ENCODE measurements at regions not wholly inside any gene's neighbourhood (a gene's known extent, or its start where the extent isn't known, plus 50 kb on each side); places are given as distances from the start of the nearest gene placed in this dataset.

DNA sequence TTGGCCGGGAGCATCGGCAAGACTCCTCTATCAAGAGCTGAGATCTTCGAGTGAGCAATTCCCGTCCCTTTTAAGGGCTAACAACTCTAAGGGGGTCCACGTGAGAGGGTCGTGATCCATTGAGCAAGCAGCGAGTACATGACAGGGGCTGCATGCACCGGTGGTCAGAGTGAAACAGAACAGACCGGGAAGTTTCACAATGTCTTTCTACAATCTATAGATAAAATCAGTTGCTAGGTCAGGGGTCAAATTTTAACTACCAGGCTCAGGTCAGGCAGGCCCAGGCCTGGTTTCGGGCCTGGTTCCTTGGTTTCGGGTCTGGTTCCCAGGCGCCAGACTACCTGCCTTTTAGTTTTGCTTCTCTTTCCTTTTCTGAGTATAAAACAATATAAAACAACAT lies 160.1 kb downstream of the PTCHD1 start:
- no peaks in the 10 kb centered on the region for H3K4me1 ChIP-seq (ENCODE audit: control insufficient read depth in 1 of 2, insufficient read depth in 2 of 2, low read length in 2 of 2)
- H3K79me2 ChIP-seq (ENCODE audit: insufficient read depth, low read length): no peaks in the 10 kb centered on the region
- no peak overlapping the region for H3K27ac Mint-ChIP-seq
- no peaks in the 10 kb centered on the region for H3K36me3 ChIP-seq (replicated peaks in 1 of 2; ENCODE audit: control insufficient read depth in 1 of 2, insufficient read depth in 2 of 2, low read length in 2 of 2)
- no peak overlapping the region for H3K27ac ChIP-seq (ENCODE audit: low read depth in 1 of 2, low read length in 2 of 2)
- H3K9me3 ChIP-seq (replicated peaks in 1 of 2; ENCODE audit: control insufficient read depth in 1 of 2, insufficient read depth in 1 of 2, low read length in 2 of 2): no peaks in the 10 kb centered on the region
- no peak overlapping the region for H3K4me2 ChIP-seq (replicated peaks; ENCODE audit: extremely low read depth, low read length, poor library complexity, severe bottlenecking)
- no peaks in the 10 kb centered on the region for H4K20me1 ChIP-seq (ENCODE audit: insufficient read depth, low read length)
- WGBS (ENCODE audit: insufficient coverage): 100% methylated on average over 1 of the region's 12 CpGs
- TF ChIP-seq, protein P1, sequence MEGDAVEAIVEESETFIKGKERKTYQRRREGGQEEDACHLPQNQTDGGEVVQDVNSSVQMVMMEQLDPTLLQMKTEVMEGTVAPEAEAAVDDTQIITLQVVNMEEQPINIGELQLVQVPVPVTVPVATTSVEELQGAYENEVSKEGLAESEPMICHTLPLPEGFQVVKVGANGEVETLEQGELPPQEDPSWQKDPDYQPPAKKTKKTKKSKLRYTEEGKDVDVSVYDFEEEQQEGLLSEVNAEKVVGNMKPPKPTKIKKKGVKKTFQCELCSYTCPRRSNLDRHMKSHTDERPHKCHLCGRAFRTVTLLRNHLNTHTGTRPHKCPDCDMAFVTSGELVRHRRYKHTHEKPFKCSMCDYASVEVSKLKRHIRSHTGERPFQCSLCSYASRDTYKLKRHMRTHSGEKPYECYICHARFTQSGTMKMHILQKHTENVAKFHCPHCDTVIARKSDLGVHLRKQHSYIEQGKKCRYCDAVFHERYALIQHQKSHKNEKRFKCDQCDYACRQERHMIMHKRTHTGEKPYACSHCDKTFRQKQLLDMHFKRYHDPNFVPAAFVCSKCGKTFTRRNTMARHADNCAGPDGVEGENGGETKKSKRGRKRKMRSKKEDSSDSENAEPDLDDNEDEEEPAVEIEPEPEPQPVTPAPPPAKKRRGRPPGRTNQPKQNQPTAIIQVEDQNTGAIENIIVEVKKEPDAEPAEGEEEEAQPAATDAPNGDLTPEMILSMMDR (IDR thresholded peaks at IDR 0.05): no peak
- intact Hi-C loops (cut with micrococcal nuclease): no loop called here
- H3K4me3 ChIP-seq (replicated peaks in 1 of 3; ENCODE audit: low read depth in 2 of 3, low read length in 3 of 3): no peak overlapping the region
- H3K27me3 Mint-ChIP-seq (ENCODE audit: low read depth in 3 of 3): peaks cover 0 to 3% (median 1%) of the 10 kb centered on the region in 3 donors
- peaks cover 2% of the 10 kb centered on the region for H3K4me1 Mint-ChIP-seq
- H3K4me3 Mint-ChIP-seq: no peak overlapping the region
- H3K36me3 Mint-ChIP-seq: no peaks in the 10 kb centered on the region
- no peak for DNase-seq
- no peak overlapping the region for H3K9ac ChIP-seq (ENCODE audit: insufficient read depth, low read length, poor library complexity, severe bottlenecking)
- H3K9me3 Mint-ChIP-seq: peaks cover 0 to 8% (median 3%) of the 10 kb centered on the region in 7 donors
- no peaks in the 10 kb centered on the region for H3K27me3 ChIP-seq (ENCODE audit: control insufficient read depth in 2 of 2, insufficient read depth in 2 of 2, low read length in 2 of 2)
- no peak overlapping the region for H2AFZ ChIP-seq (ENCODE audit: insufficient read depth, low read depth, low read length, poor library complexity, severe bottlenecking)

DNA sequence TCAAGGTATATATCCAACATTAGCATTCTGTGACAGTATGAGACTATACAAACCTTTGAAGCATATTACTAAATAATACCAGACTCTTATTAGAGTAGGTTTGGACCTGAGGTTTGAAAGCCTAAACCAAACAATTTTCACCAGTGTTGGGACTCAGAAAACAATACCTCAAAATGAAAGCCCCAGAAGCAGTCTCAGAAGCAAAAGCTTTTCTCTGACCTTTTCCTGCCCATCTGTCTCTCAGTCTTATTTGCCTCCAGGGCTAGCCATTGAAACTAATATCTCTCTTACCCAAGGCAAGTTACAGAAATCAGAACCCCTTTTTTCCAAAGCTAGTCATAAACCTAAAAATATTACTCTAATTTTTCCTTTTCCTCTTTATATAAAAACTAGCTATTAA lies 163.3 kb downstream of the PTCHD1 start:
- Mint-ChIP-seq H3K27me3 (ENCODE audit: low read depth in 3 of 3) (peaks cover 0 to 3% (median 1%) of the 10 kb centered on the region in 3 donors), H3K4me3 (no peak overlapping the region), H3K4me1 (peaks cover 2% of the 10 kb centered on the region), H3K27ac (peak overlapping the region in 1 of 7 donors; percentile 3), H3K9me3 (peaks cover 0 to 4% (median 3%) of the 10 kb centered on the region in 7 donors), H3K36me3 (no peaks in the 10 kb centered on the region)
- H3K9ac ChIP-seq (ENCODE audit: insufficient read depth, low read length, poor library complexity, severe bottlenecking): no peak overlapping the region
- H3K27me3 ChIP-seq (ENCODE audit: control insufficient read depth in 2 of 2, insufficient read depth in 2 of 2, low read length in 2 of 2): no peaks in the 10 kb centered on the region
- intact Hi-C loops (cut with micrococcal nuclease): no loop called here
- H3K36me3 ChIP-seq (replicated peaks in 1 of 2; ENCODE audit: control insufficient read depth in 1 of 2, insufficient read depth in 2 of 2, low read length in 2 of 2): no peaks in the 10 kb centered on the region
- no peaks in the 10 kb centered on the region for H3K9me3 ChIP-seq (replicated peaks in 1 of 2; ENCODE audit: control insufficient read depth in 1 of 2, insufficient read depth in 1 of 2, low read length in 2 of 2)
- H3K27ac ChIP-seq (ENCODE audit: low read depth in 1 of 2, low read length in 2 of 2): no peak overlapping the region
- no peak overlapping the region for H3K4me2 ChIP-seq (replicated peaks; ENCODE audit: extremely low read depth, low read length, poor library complexity, severe bottlenecking)
- no peak overlapping the region for H3K4me3 ChIP-seq (replicated peaks in 1 of 3; ENCODE audit: low read depth in 2 of 3, low read length in 3 of 3)
- H2AFZ ChIP-seq (ENCODE audit: insufficient read depth, low read depth, low read length, poor library complexity, severe bottlenecking): no peak overlapping the region
- H3K4me1 ChIP-seq (ENCODE audit: control insufficient read depth in 1 of 2, insufficient read depth in 2 of 2, low read length in 2 of 2): no peaks in the 10 kb centered on the region
- no peaks in the 10 kb centered on the region for H3K79me2 ChIP-seq (ENCODE audit: insufficient read depth, low read length)
- no peaks in the 10 kb centered on the region for H4K20me1 ChIP-seq (ENCODE audit: insufficient read depth, low read length)
- TF ChIP-seq, protein P1 (IDR thresholded peaks at IDR 0.05): no peak
- DNase-seq: no peak
